ENCODE measurements at regions not wholly inside any gene's neighbourhood (a gene's known extent, or its start where the extent isn't known, plus 50 kb on each side); places are given as distances from the start of the nearest gene placed in this dataset.

DNA sequence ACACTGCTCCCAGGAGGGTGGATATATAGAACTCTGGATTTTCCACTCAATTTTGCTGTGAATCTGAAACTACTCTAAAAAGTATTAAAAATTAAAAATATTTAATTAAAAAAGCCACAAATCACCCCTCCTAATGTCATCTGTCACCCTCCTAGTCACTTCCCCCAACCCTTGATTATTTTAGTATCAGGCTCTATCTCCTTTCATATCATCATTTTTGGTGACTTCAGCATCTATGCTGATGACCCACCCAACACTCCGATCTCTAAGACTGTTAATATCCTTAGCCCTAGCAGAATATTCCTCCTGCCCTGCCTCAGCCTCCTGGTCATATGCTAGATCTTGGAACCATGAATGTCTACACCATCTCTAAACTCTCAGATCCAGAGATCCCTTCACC is 128.3 kb upstream of the SLC1A4 start:
- H3K9me3 ChIP-seq (ENCODE audit: low read length): no peaks in the 10 kb centered on the region; the same call in 1 of the 2 replicates
- peaks cover 12% of the 10 kb centered on the region; the same call in 1 of the 2 replicates for H3F3A ChIP-seq (ENCODE audit: insufficient read depth, low read length)
- no peak overlapping the region for H2AFZ ChIP-seq (ENCODE audit: low read length)
- no peaks in the 10 kb centered on the region for H3K9me2 ChIP-seq (ENCODE audit: low read depth, low read length)
- H3K79me2 ChIP-seq (ENCODE audit: insufficient read depth, low read length): no peaks in the 10 kb centered on the region
- H4K20me1 ChIP-seq (ENCODE audit: insufficient read depth, low read length): no peaks in the 10 kb centered on the region
- H3K4me1 ChIP-seq (ENCODE audit: insufficient read depth, low read length, severe bottlenecking): peaks cover 85% of the 10 kb centered on the region
- peak overlapping the region; percentile 48 for H3K4me3 ChIP-seq (ENCODE audit: low read depth, low read length, poor library complexity, severe bottlenecking)
- peak overlapping the region; percentile 79 for H3K4me2 ChIP-seq (ENCODE audit: low read length)
- TF ChIP-seq EZH2 (IDR thresholded peaks at IDR 0.05; ENCODE audit: borderline replicate concordance, low read length) (no peak), CTCF (IDR thresholded peaks at IDR 0.05; ENCODE audit: low read length) (no peak)
- peak overlapping the region; percentile 94 for H3K27ac ChIP-seq (ENCODE audit: low read depth, low read length, poor library complexity, severe bottlenecking)
- H3K27me3 ChIP-seq (ENCODE audit: insufficient read depth, low read length): no peaks in the 10 kb centered on the region
- H3K9ac ChIP-seq (ENCODE audit: low read length): peak overlapping the region; percentile 66; the same call in 1 of the 2 replicates
- no peaks in the 10 kb centered on the region for H3K36me3 ChIP-seq (ENCODE audit: insufficient read depth, low read length)

DNA sequence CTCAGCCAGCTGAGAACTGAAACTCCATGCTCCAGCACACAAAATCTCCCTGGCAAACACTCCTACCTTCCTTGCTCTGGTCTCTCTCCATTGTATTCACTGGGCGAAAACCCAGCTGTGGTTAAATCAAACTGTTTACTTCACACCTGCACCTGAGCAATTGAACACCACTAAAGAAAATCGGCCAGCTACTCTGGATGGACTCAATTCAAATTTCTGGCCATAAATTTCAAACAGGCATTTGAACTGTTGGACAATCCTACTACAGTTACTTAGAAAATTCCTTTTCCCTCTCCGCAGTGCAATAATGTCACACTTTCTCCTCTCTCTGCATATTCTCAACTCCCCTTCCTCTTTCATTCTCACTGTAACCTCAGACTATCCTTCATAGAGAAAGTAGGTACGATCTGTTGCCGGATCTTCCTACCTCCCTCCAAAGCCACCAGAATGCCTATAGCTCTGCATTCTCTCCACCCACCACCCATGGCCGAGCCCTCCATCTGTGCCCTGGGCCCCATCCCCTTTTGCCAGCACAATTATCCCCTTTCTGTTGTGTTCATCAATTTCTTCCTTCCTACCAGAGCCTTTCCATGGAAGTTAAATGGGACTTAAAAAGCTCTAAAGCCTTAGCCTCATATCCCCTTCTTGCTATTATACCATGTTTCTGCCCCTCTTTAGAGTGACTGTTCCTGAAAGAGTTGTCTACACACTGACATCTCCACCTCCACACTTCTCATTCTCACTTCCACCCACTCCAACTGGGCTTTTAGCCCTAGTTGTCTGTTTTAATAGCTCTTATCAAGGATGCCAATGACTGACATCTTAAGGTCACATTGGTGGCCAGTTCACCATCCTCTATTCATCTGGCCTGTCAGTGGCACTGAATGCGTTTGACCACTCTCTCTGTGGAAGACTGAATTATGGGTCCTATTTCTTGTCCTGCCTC is 127.5 kb upstream of the SLC1A4 start:
- TF ChIP-seq CTCF (IDR thresholded peaks at IDR 0.05; ENCODE audit: low read length) (no peak), EZH2 (IDR thresholded peaks at IDR 0.05; ENCODE audit: borderline replicate concordance, low read length) (no peak)

GRCh38 chr2:64862623-64863022 is 126.6 kb upstream of the SLC1A4 start:
- TF ChIP-seq EZH2 (IDR thresholded peaks at IDR 0.05; ENCODE audit: borderline replicate concordance, low read length) (no peak), CTCF (IDR thresholded peaks at IDR 0.05; ENCODE audit: low read length) (no peak)
- no peak overlapping the region for H3K9ac ChIP-seq (ENCODE audit: low read length)
- H3K27ac ChIP-seq (ENCODE audit: low read depth, low read length, poor library complexity, severe bottlenecking): peak overlapping the region; percentile 94
- no peaks in the 10 kb centered on the region for H3K27me3 ChIP-seq (ENCODE audit: insufficient read depth, low read length)
- H3F3A ChIP-seq (ENCODE audit: insufficient read depth, low read length): 0 out of 2 replicates have a peak, but pooled peaks cover 7% of the 10 kb centered on the region
- no peaks in the 10 kb centered on the region for H4K20me1 ChIP-seq (ENCODE audit: insufficient read depth, low read length)
- H3K9me3 ChIP-seq (ENCODE audit: low read length): no peaks in the 10 kb centered on the region; the same call in 1 of the 2 replicates
- H3K36me3 ChIP-seq (ENCODE audit: insufficient read depth, low read length): no peaks in the 10 kb centered on the region
- H2AFZ ChIP-seq (ENCODE audit: low read length): no peak overlapping the region
- no peak overlapping the region for H3K4me2 ChIP-seq (ENCODE audit: low read length)
- no peaks in the 10 kb centered on the region for H3K9me2 ChIP-seq (ENCODE audit: low read depth, low read length)
- H3K4me3 ChIP-seq (ENCODE audit: low read depth, low read length, poor library complexity, severe bottlenecking): no peak overlapping the region
- H3K4me1 ChIP-seq (ENCODE audit: insufficient read depth, low read length, severe bottlenecking): peaks cover 88% of the 10 kb centered on the region
- H3K79me2 ChIP-seq (ENCODE audit: insufficient read depth, low read length): no peaks in the 10 kb centered on the region

More for the DNA sequence above, 127.5 kb upstream of the SLC1A4 start:
- H3K4me1 ChIP-seq (ENCODE audit: insufficient read depth, low read length, severe bottlenecking): peaks cover 92% of the 10 kb centered on the region
- no peak overlapping the region for H2AFZ ChIP-seq (ENCODE audit: low read length)
- H3K27me3 ChIP-seq (ENCODE audit: insufficient read depth, low read length): no peaks in the 10 kb centered on the region
- H4K20me1 ChIP-seq (ENCODE audit: insufficient read depth, low read length): no peaks in the 10 kb centered on the region
- no peaks in the 10 kb centered on the region; the same call in 1 of the 2 replicates for H3K9me3 ChIP-seq (ENCODE audit: low read length)
- peak overlapping the region; percentile 28 for H3K4me2 ChIP-seq (ENCODE audit: low read length)
- peak overlapping the region; percentile 16 for H3K4me3 ChIP-seq (ENCODE audit: low read depth, low read length, poor library complexity, severe bottlenecking)
- H3K9me2 ChIP-seq (ENCODE audit: low read depth, low read length): no peaks in the 10 kb centered on the region
- H3K9ac ChIP-seq (ENCODE audit: low read length): peak overlapping the region; percentile 24; the same call in 1 of the 2 replicates
- no peaks in the 10 kb centered on the region for H3K36me3 ChIP-seq (ENCODE audit: insufficient read depth, low read length)
- H3K79me2 ChIP-seq (ENCODE audit: insufficient read depth, low read length): no peaks in the 10 kb centered on the region
- peak overlapping the region; percentile 94 for H3K27ac ChIP-seq (ENCODE audit: low read depth, low read length, poor library complexity, severe bottlenecking)
- H3F3A ChIP-seq (ENCODE audit: insufficient read depth, low read length): peaks cover 12% of the 10 kb centered on the region; the same call in 1 of the 2 replicates

All from OCI-LY1 (cell line).